CD4-positive, alpha-beta T cell (primary cell): ENCODE measurements at regions not wholly inside any gene's neighbourhood (a gene's known extent, or its start where the extent isn't known, plus 50 kb on each side); places are given as distances from the start of the nearest gene placed in this dataset.

Experiments
- ATAC-seq: fragments of 200-7000 bp; cut with Tn5 transposase; one replicate; pipeline ENCODE4 v1.10.0; 2022; ENCODE audit warnings: mild to moderate bottlenecking; ENCODE audit not compliant: poor library complexity
- CTCF ChIA-PET: fragments of 350-600 bp; sonication (Branson Sonifier 250); formaldehyde crosslinking; loops from one replicate; lab custom pipeline; 2021; ENCODE audit warnings: antibody characterized with exemption, inconsistent platforms; lab: Charles Lee
- POLR2A ChIA-PET: fragments of 350-600 bp; sonication (Branson Sonifier 250); formaldehyde crosslinking; loops from one replicate; lab custom pipeline; 2021; ENCODE audit warnings: antibody characterized with exemption, inconsistent platforms; lab: Charles Lee
- DNase-seq, 14 experiments: peaks; one replicate each; pipeline ENCODE4 v3.0.0-alpha.2; 2013 to 2020; ENCODE audit warnings: mixed read lengths in 2 of 14
- H3K27ac ChIP-seq, 2 donors: one replicate each; pipeline versions ENCODE4 v1.5.1 to v1.7.0; 2013; ENCODE audit warnings: low read length in 2 of 2, low read depth in 1 of 2, mild to moderate bottlenecking in 1 of 2
- H3K27me3 ChIP-seq, 2 experiments: 1 replicate in 1 of 2; 2 replicates in 1 of 2; pipeline versions ENCODE4 v1.6.1 to v1.7.0; 2013; ENCODE audit warnings: low read length in 2 of 2, control low read depth in 1 of 2, mild to moderate bottlenecking in 1 of 2, moderate library complexity in 1 of 2; ENCODE audit not compliant: insufficient read depth in 2 of 2, control insufficient read depth in 1 of 2
- H3K36me3 ChIP-seq: one replicate; pipeline ENCODE4 v1.6.1; 2013; ENCODE audit warnings: low read length, control low read depth; ENCODE audit not compliant: insufficient read depth
- H3K4me1 ChIP-seq: one replicate; pipeline ENCODE4 v1.6.1; 2013; ENCODE audit warnings: low read length, control low read depth; ENCODE audit not compliant: insufficient read depth
- H3K4me3 ChIP-seq: one replicate; pipeline ENCODE4 v1.5.1; 2013; ENCODE audit warnings: mild to moderate bottlenecking, low read length, moderate library complexity
- H3K9me3 ChIP-seq, 2 experiments: 1 replicate in 1 of 2; 2 replicates in 1 of 2; pipeline versions ENCODE4 v1.6.1 to v1.7.0; 2013; ENCODE audit warnings: low read length in 2 of 2, mild to moderate bottlenecking in 2 of 2, control low read depth in 1 of 2, moderate library complexity in 1 of 2; ENCODE audit not compliant: control insufficient read depth in 1 of 2, insufficient read depth in 1 of 2
- H3K27ac Mint-ChIP-seq: one replicate; pipeline ENCODE4 v1.8.0; 2020; ENCODE audit warnings: mixed read lengths
- H3K27me3 Mint-ChIP-seq: one replicate; pipeline ENCODE4 v1.8.0; 2021; ENCODE audit warnings: mixed read lengths
- H3K36me3 Mint-ChIP-seq: one replicate; pipeline ENCODE4 v1.8.0; 2021; ENCODE audit warnings: low read depth, mixed read lengths
- H3K4me1 Mint-ChIP-seq: one replicate; pipeline ENCODE4 v1.8.0; 2021; ENCODE audit warnings: low read depth, mixed read lengths
- H3K4me3 Mint-ChIP-seq: one replicate; pipeline ENCODE4 v1.8.0; 2020; ENCODE audit warnings: mild to moderate bottlenecking, mixed read lengths
- H3K9me3 Mint-ChIP-seq: one replicate; pipeline ENCODE4 v1.8.0; 2020; ENCODE audit warnings: mixed read lengths
- intact Hi-C, 2 experiments: fragments of 100-400 bp; cut with DNase I in 1 of 2; cut with micrococcal nuclease in 1 of 2; formaldehyde crosslinking; loops; one replicate each; pipeline versions ENCODE4 v1.15.1 to v1.9.0; 2023 to 2025; cut with DNase I, micrococcal nuclease
- TF ChIP-seq, protein P1 (sequence below): fragments of 200-600 bp; IDR thresholded peaks from one replicate; pipeline ENCODE4 v1.8.0; 2022; ENCODE audit warnings: antibody characterized with exemption, mild to moderate bottlenecking

DNA sequence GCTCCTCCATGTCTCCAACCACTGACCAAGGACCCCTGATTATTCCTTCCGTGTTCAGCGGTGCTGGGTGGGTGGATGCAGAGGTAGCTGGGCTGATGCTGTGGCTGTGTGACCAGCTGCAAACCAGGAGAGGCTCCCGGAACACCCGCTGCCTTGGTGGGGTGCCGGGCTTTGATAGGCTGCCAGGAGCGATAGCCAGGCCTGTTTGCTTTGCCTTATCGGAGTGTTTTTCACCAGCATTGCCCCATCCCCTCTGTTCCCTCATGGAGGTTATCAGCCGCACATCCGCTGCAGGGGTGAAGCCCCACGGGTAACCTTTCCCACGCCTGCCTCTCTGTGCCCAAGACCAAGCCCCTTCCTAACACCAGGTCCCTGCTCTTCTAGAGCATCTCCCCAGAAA lies 354.3 kb downstream of the C16orf95 start:
- H3K36me3 Mint-ChIP-seq = no peaks in the 10 kb centered on the region
- H3K4me3 ChIP-seq = no peak overlapping the region

DNA sequence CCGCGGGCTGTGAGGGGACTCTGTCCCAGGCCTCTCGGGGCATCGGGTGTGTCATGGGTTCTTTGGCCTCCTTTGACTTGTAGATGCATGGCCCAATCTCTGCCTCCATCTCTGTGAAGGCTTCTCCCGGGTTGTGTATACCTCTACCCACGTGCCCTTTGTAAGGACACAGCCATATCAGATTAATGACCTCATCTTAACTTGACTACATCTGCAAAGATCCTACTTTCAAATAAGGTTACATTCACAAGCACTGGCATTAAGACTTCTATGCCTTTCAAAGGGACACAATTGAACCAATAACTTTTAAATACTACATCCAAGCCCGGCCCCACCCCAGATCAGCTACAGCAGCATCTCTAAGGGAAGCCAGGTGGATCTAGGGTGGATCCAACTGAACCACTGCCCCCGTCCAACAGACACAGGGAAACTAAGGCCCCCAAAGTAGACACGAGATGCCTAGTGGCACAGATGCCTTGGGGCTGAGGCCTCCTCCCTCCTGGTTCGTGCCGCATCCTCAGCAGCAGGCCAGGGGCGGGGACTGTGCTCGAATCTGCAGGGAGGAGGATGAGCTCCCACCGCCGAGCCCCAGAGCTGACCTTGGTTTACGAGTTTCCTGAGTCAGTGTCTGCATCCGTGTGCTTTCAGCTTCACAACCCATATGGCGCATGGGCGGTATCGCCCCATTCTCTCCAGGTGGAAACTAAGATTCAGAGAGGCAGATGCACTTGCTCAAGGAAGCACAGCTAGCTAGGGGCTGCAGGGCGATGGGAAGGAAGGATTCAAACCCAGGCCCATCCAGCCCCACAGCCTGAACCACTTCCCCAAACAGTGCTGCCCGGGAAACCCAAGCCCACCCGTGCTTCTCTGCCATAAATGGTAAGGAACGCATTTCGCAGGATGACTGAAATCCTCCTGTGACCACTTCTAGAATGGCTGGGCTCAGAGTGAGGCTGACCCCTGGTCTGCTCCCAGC lies 353.3 kb downstream of the C16orf95 start:
- Histone ChIP-seq H3K27me3 (no peaks in the 10 kb centered on the region), H3K27ac (no peak overlapping the region), H3K4me1 (no peaks in the 10 kb centered on the region), H3K4me3 (no peak overlapping the region), H3K9me3 (peaks cover 0 to 13% of the 10 kb centered on the region in 2 experiments), H3K36me3 (no peaks in the 10 kb centered on the region)
- intact Hi-C loops = no loop called here
- H3K36me3 Mint-ChIP-seq = no peaks in the 10 kb centered on the region
- ATAC-seq (no peak), DNase-seq (no peak)
- H3K27ac Mint-ChIP-seq = no peak overlapping the region
- POLR2A ChIA-PET = no interaction called here
- CTCF ChIA-PET = no interaction called here
- H3K27me3 Mint-ChIP-seq = peaks cover 12% of the 10 kb centered on the region
- H3K4me1 Mint-ChIP-seq = no peaks in the 10 kb centered on the region
- TF ChIP-seq, protein P1, sequence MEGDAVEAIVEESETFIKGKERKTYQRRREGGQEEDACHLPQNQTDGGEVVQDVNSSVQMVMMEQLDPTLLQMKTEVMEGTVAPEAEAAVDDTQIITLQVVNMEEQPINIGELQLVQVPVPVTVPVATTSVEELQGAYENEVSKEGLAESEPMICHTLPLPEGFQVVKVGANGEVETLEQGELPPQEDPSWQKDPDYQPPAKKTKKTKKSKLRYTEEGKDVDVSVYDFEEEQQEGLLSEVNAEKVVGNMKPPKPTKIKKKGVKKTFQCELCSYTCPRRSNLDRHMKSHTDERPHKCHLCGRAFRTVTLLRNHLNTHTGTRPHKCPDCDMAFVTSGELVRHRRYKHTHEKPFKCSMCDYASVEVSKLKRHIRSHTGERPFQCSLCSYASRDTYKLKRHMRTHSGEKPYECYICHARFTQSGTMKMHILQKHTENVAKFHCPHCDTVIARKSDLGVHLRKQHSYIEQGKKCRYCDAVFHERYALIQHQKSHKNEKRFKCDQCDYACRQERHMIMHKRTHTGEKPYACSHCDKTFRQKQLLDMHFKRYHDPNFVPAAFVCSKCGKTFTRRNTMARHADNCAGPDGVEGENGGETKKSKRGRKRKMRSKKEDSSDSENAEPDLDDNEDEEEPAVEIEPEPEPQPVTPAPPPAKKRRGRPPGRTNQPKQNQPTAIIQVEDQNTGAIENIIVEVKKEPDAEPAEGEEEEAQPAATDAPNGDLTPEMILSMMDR = no peak
- H3K9me3 Mint-ChIP-seq = no peaks in the 10 kb centered on the region
- no peak overlapping the region for H3K4me3 Mint-ChIP-seq

More for the DNA sequence above, 354.3 kb downstream of the C16orf95 start:
- H3K27me3 Mint-ChIP-seq = peaks cover 21% of the 10 kb centered on the region
- H3K27me3 ChIP-seq = no peaks in the 10 kb centered on the region
- intact Hi-C loops = no loop called here
- TF ChIP-seq, protein P1 = no peak
- ChIA-PET CTCF (no interaction called here), POLR2A (no interaction called here)
- peaks cover 0 to 13% of the 10 kb centered on the region in 2 experiments for H3K9me3 ChIP-seq
- H3K4me1 ChIP-seq = no peaks in the 10 kb centered on the region
- no peak overlapping the region for H3K27ac ChIP-seq
- DNase-seq = no peak
- H3K9me3 Mint-ChIP-seq = no peaks in the 10 kb centered on the region
- H3K27ac Mint-ChIP-seq = no peak overlapping the region
- no peak overlapping the region for H3K4me3 Mint-ChIP-seq
- no peak for ATAC-seq
- no peaks in the 10 kb centered on the region for H3K4me1 Mint-ChIP-seq
- no peaks in the 10 kb centered on the region for H3K36me3 ChIP-seq

- Mint-ChIP-seq H3K4me1 (no peaks in the 10 kb centered on the region), H3K36me3 (no peaks in the 10 kb centered on the region), H3K27ac (no peak overlapping the region), H3K27me3 (peaks cover 10% of the 10 kb centered on the region), H3K4me3 (no peak overlapping the region), H3K9me3 (no peaks in the 10 kb centered on the region)
- no peak overlapping the region for H3K27ac ChIP-seq
- H3K9me3 ChIP-seq = peaks cover 0 to 16% of the 10 kb centered on the region in 2 experiments
- ATAC-seq (no peak), DNase-seq (no peak)
- no peaks in the 10 kb centered on the region for H3K27me3 ChIP-seq
- H3K4me3 ChIP-seq = no peak overlapping the region
- POLR2A ChIA-PET = no interaction called here
- TF ChIP-seq, protein P1 = no peak
- intact Hi-C loops = no loop called here
- H3K36me3 ChIP-seq = no peaks in the 10 kb centered on the region
- no peaks in the 10 kb centered on the region for H3K4me1 ChIP-seq
- CTCF ChIA-PET = no interaction called here
Measured at GRCh38 chr16:86964796-86965241, 352.4 kb downstream of the C16orf95 start.
